Caco-2 (cell line): ENCODE measurements at regions not wholly inside any gene's neighbourhood (a gene's known extent, or its start where the extent isn't known, plus 50 kb on each side); places are given as distances from the start of the nearest gene placed in this dataset.

ENCODE experiments used
- BruUV-seq: library from RNA; stranded (reverse); fragments of 400-500 nt; replicated peaks from 2 replicates; lab custom pipeline; 2021; lab: Mats Ljungman, UMichigan
- CTCF ChIA-PET: fragments of 300-600 bp; sonication (Branson Sonifier 250); formaldehyde crosslinking; loops from one replicate; lab custom pipeline; 2022; ENCODE audit warnings: antibody characterized with exemption; lab: Charles Lee
- POLR2A ChIA-PET: fragments of 300-600 bp; sonication (Branson Sonifier 250); formaldehyde crosslinking; loops from one replicate; lab custom pipeline; 2022; ENCODE audit warnings: antibody characterized with exemption; lab: Charles Lee
- DNase-seq, 2 experiments: peaks; one replicate each; pipeline versions ENCODE4 v3.0.0 to v3.0.0-alpha.2; 2020 to 2022
- H3K27me3 ChIP-seq: replicated peaks from 2 replicates; pipeline ENCODE4 v1.6.0; 2011; ENCODE audit warnings: low read length; ENCODE audit not compliant: control insufficient read depth, insufficient read depth
- H3K36me3 ChIP-seq: 2 replicates; pipeline ENCODE4 v1.5.1; 2011; ENCODE audit warnings: low read length; ENCODE audit not compliant: control insufficient read depth, insufficient read depth
- H3K4me1 ChIP-seq: fragments of 250-450 bp; sonication (Bioruptor Pico); 2 replicates; pipeline ENCODE4 v1.5.1; 2020; ENCODE audit warnings: mild to moderate bottlenecking
- H3K4me3 ChIP-seq: 2 replicates; pipeline ENCODE4 v1.5.1; 2011; ENCODE audit warnings: low read depth, mild to moderate bottlenecking, control low read depth, low read length
- H3K9me3 ChIP-seq: fragments of 250-450 bp; sonication (Bioruptor Pico); 2 replicates; pipeline ENCODE4 v1.5.1; 2020; ENCODE audit warnings: mild to moderate bottlenecking, moderate library complexity
- H3K27ac Mint-ChIP-seq: one replicate; pipeline ENCODE4 v1.8.0; 2022; ENCODE audit warnings: mixed read lengths; ENCODE audit not compliant: unreplicated experiment
- H3K27me3 Mint-ChIP-seq: one replicate; pipeline ENCODE4 v1.8.0; 2022; ENCODE audit warnings: mixed read lengths; ENCODE audit not compliant: insufficient read depth, unreplicated experiment
- H3K36me3 Mint-ChIP-seq: one replicate; pipeline ENCODE4 v1.8.0; 2022; ENCODE audit warnings: mild to moderate bottlenecking, mixed read lengths; ENCODE audit not compliant: insufficient read depth, unreplicated experiment
- H3K4me1 Mint-ChIP-seq: one replicate; pipeline ENCODE4 v1.8.0; 2022; ENCODE audit warnings: low read depth, mixed read lengths; ENCODE audit not compliant: unreplicated experiment
- H3K4me3 Mint-ChIP-seq: one replicate; pipeline ENCODE4 v1.8.0; 2022; ENCODE audit warnings: mild to moderate bottlenecking, moderate library complexity, mixed read lengths; ENCODE audit not compliant: unreplicated experiment
- H3K9me3 Mint-ChIP-seq: one replicate; pipeline ENCODE4 v1.8.0; 2022; ENCODE audit warnings: mixed read lengths; ENCODE audit not compliant: unreplicated experiment
- intact Hi-C: fragments of 100-400 bp; cut with micrococcal nuclease; formaldehyde crosslinking; loops from one replicate; pipeline ENCODE4 v1.10.0; 2022; ENCODE audit not compliant: unreplicated experiment
- TF ChIP-seq, protein P1 (sequence below), 2 experiments: fragments of 200-600 bp in 1 of 2; IDR thresholded peaks; 1 replicate in 1 of 2; 2 replicates in 1 of 2; pipeline versions ENCODE4 v1.5.1 to v1.8.0; 2011 to 2022; ENCODE audit warnings: antibody characterized with exemption in 1 of 2, control low read depth in 1 of 2, inconsistent platforms in 1 of 2, low read depth in 1 of 2, low read length in 1 of 2, mild to moderate bottlenecking in 1 of 2, moderate library complexity in 1 of 2; ENCODE audit not compliant: insufficient read depth in 1 of 2, severe bottlenecking in 1 of 2, unreplicated experiment in 1 of 2

DNA sequence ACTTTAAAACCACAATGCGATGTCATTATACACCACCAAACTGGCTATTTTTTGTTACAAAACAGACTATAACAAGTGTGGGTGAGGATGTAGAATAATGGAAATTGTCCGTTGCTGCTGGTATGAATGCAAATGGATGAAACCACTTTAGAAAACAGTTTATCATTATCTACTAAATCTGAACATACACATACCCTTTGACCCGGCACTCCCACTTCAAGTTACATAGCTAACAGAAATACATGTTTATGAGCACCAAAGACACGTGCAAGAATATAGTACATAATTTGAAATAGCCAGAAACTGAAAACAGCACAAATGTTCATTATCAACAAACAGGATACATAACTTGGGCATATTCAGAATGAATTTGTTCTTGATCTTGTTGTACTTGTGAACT is 206.4 kb upstream of the CHAC2 start:
- H3K9me3 Mint-ChIP-seq = peaks cover 14% of the 10 kb centered on the region
- Histone ChIP-seq H3K4me1 (peaks cover 4% of the 10 kb centered on the region; the same call in 1 of the 2 replicates), H3K36me3 (no peaks in the 10 kb centered on the region), H3K4me3 (no peak overlapping the region), H3K27me3 (no peaks in the 10 kb centered on the region), H3K9me3 (no peaks in the 10 kb centered on the region)
- CTCF ChIA-PET = no interaction called here
- no peak overlapping the region for H3K4me3 Mint-ChIP-seq
- intact Hi-C loops = no loop called here
- BruUV-seq = no TSS peak
- no peaks in the 10 kb centered on the region for H3K4me1 Mint-ChIP-seq
- H3K36me3 Mint-ChIP-seq = no peaks in the 10 kb centered on the region
- no peaks in the 10 kb centered on the region for H3K27me3 Mint-ChIP-seq
- DNase-seq = no peak
- no peak overlapping the region for H3K27ac Mint-ChIP-seq
- POLR2A ChIA-PET = no interaction called here
- TF ChIP-seq, protein P1, sequence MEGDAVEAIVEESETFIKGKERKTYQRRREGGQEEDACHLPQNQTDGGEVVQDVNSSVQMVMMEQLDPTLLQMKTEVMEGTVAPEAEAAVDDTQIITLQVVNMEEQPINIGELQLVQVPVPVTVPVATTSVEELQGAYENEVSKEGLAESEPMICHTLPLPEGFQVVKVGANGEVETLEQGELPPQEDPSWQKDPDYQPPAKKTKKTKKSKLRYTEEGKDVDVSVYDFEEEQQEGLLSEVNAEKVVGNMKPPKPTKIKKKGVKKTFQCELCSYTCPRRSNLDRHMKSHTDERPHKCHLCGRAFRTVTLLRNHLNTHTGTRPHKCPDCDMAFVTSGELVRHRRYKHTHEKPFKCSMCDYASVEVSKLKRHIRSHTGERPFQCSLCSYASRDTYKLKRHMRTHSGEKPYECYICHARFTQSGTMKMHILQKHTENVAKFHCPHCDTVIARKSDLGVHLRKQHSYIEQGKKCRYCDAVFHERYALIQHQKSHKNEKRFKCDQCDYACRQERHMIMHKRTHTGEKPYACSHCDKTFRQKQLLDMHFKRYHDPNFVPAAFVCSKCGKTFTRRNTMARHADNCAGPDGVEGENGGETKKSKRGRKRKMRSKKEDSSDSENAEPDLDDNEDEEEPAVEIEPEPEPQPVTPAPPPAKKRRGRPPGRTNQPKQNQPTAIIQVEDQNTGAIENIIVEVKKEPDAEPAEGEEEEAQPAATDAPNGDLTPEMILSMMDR (IDR thresholded peaks at IDR 0.05; ENCODE audit: insufficient read depth in 1 of 2, low read depth in 1 of 2, low read length in 1 of 2, severe bottlenecking in 1 of 2, unreplicated experiment in 1 of 2) = no peak

DNA sequence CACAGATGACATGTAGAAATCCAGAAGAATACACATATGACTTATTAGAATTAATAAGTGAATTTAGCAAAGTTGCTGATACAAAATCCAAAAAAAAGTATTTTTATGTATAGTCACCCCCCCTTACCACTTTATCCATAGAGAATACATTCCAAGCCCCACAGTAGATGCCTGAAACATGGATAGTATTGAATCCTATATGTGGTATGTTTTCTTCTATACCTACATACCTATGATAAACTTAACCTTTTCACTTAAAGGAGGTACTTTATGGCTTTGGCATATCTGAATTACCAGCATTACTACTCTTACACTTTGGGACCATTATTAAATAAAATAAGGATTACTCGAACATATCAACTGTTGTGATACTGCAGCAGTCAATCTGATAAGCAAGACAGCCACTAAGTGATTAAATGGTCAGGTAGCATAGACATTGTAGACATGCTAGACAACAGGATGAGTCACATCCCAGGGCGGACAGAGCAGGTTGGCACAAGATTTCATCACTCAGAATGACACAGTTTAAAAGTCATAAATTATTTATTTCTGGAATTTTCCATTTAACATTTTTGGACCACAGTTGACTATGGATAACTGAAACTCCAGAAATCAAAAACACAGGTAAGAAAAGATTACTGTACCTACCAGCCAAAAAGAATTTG is 208.2 kb upstream of the CHAC2 start:
- DNase-seq = no peak
- intact Hi-C loops = no loop called here
- no TSS peak for BruUV-seq
- ChIA-PET POLR2A (no interaction called here), CTCF (no interaction called here)
- Mint-ChIP-seq H3K36me3 (no peaks in the 10 kb centered on the region), H3K27me3 (no peaks in the 10 kb centered on the region), H3K4me3 (no peak overlapping the region), H3K4me1 (no peaks in the 10 kb centered on the region), H3K27ac (no peak overlapping the region), H3K9me3 (peaks cover 14% of the 10 kb centered on the region)
- peaks cover 4% of the 10 kb centered on the region; the same call in 1 of the 2 replicates for H3K4me1 ChIP-seq
- no peaks in the 10 kb centered on the region for H3K27me3 ChIP-seq
- no peaks in the 10 kb centered on the region for H3K9me3 ChIP-seq
- no peak overlapping the region for H3K4me3 ChIP-seq
- no peaks in the 10 kb centered on the region for H3K36me3 ChIP-seq
- TF ChIP-seq, protein P1 (IDR thresholded peaks at IDR 0.05; ENCODE audit: insufficient read depth in 1 of 2, low read depth in 1 of 2, low read length in 1 of 2, severe bottlenecking in 1 of 2, unreplicated experiment in 1 of 2) = no peak

DNA sequence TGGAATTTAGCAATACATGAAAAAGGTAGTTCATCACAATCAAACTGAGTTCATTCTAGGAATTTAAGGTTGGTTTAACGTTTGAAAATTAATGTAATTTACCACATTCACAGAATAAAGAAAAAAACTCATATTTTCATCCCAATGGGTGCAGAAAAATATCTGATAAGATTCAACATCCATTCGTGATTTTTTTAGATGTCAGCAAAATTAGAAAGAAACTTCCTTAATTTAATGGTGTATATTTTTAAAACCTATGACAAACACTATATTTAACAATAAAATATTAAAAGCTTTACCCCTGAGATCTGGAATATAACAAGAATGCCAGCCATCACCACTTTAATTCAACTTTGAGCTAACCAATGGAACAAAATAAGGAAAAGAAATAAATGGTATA is 208.7 kb upstream of the CHAC2 start:
- CTCF ChIA-PET = no interaction called here
- no peak for DNase-seq
- intact Hi-C loops = no loop called here

More for the DNA sequence above, 208.7 kb upstream of the CHAC2 start:
- Histone ChIP-seq H3K4me3 (no peak overlapping the region), H3K9me3 (no peaks in the 10 kb centered on the region), H3K4me1 (peaks cover 4% of the 10 kb centered on the region; the same call in 1 of the 2 replicates), H3K36me3 (no peaks in the 10 kb centered on the region), H3K27me3 (no peaks in the 10 kb centered on the region)
- Mint-ChIP-seq H3K27me3 (no peaks in the 10 kb centered on the region), H3K27ac (no peak overlapping the region), H3K9me3 (peaks cover 14% of the 10 kb centered on the region), H3K4me3 (no peak overlapping the region), H3K36me3 (no peaks in the 10 kb centered on the region), H3K4me1 (no peaks in the 10 kb centered on the region)
- POLR2A ChIA-PET = no interaction called here
- TF ChIP-seq, protein P1 (IDR thresholded peaks at IDR 0.05; ENCODE audit: insufficient read depth in 1 of 2, low read depth in 1 of 2, low read length in 1 of 2, severe bottlenecking in 1 of 2, unreplicated experiment in 1 of 2) = no peak
- BruUV-seq = no TSS peak
